OCI-LY7 (cell line): ENCODE measurements at regions not wholly inside any gene's neighbourhood (a gene's known extent, or its start where the extent isn't known, plus 50 kb on each side); places are given as distances from the start of the nearest gene placed in this dataset.

Source experiments
- BruUV-seq: library from RNA; stranded (reverse); fragments of 400-500 nt; replicated peaks from 2 replicates; lab custom pipeline; 2021; lab: Mats Ljungman, UMichigan
- CTCF ChIA-PET: fragments of 300-600 bp; sonication (Branson Sonifier 250); formaldehyde crosslinking; loops from one replicate; lab custom pipeline; 2022; ENCODE audit warnings: antibody characterized with exemption; ENCODE audit not compliant: unreplicated experiment; lab: Charles Lee
- POLR2A ChIA-PET: fragments of 300-600 bp; sonication (Branson Sonifier 250); formaldehyde crosslinking; loops from one replicate; lab custom pipeline; 2022; ENCODE audit warnings: antibody characterized with exemption; lab: Charles Lee
- DNase-seq: peaks from one replicate; pipeline ENCODE4 v3.0.0-alpha.2; 2015; ENCODE audit warnings: low spot score
- H2AFZ ChIP-seq: fragments of 200-600 bp; sonication (generic), shearing (Covaris generic); 2 replicates; pipeline ENCODE4 v1.6.1; 2014; ENCODE audit warnings: mild to moderate bottlenecking, antibody characterized with exemption, low read length, moderate library complexity
- H3K27ac ChIP-seq: fragments of 200-600 bp; sonication (generic); 2 replicates; pipeline ENCODE4 v1.5.1; 2014; ENCODE audit warnings: mixed run types, low read depth, mild to moderate bottlenecking, moderate library complexity, low read length, inconsistent platforms; ENCODE audit not compliant: poor library complexity, severe bottlenecking
- H3K36me3 ChIP-seq: fragments of 200-600 bp; sonication (generic); 2 replicates; pipeline ENCODE4 v1.6.1; 2014; ENCODE audit warnings: mild to moderate bottlenecking, antibody characterized with exemption, low read length, moderate library complexity, mixed read lengths; ENCODE audit not compliant: insufficient read depth
- H3K4me1 ChIP-seq: fragments of 200-600 bp; sonication (generic); 2 replicates; pipeline ENCODE4 v1.5.1; 2014; ENCODE audit warnings: mild to moderate bottlenecking, low read length; ENCODE audit not compliant: insufficient read depth, poor library complexity, severe bottlenecking
- H3K4me2 ChIP-seq: fragments of 200-600 bp; sonication (generic); 2 replicates; pipeline ENCODE4 v1.6.1; 2014; ENCODE audit warnings: mild to moderate bottlenecking, low read length
- H3K4me3 ChIP-seq: fragments of 200-600 bp; sonication (generic); 2 replicates; pipeline ENCODE4 v1.5.1; 2014; ENCODE audit warnings: mild to moderate bottlenecking, low read depth, low read length; ENCODE audit not compliant: poor library complexity, severe bottlenecking
- H3K79me2 ChIP-seq: fragments of 200-600 bp; sonication (generic); 2 replicates; pipeline ENCODE4 v1.6.1; 2016; ENCODE audit warnings: low read depth, mild to moderate bottlenecking, low read length, moderate library complexity, mixed read lengths; ENCODE audit not compliant: insufficient read depth
- H3K9me2 ChIP-seq: fragments of 200-600 bp; sonication (generic); 2 replicates; pipeline ENCODE4 v1.6.1; 2016; ENCODE audit warnings: mild to moderate bottlenecking, low read length, mixed read lengths; ENCODE audit not compliant: insufficient read depth
- H3K9me3 ChIP-seq: fragments of 200-600 bp; sonication (generic); 2 replicates; pipeline ENCODE4 v1.6.1; 2014; ENCODE audit warnings: mild to moderate bottlenecking, mixed run types, low read length, mixed read lengths
- H4K20me1 ChIP-seq: fragments of 200-600 bp; sonication (generic); 2 replicates; pipeline ENCODE4 v1.6.1; 2014; ENCODE audit warnings: mild to moderate bottlenecking, antibody characterized with exemption, low read length, moderate library complexity, mixed read lengths; ENCODE audit not compliant: insufficient read depth
- CTCF ChIP-seq: fragments of 200-600 bp; sonication (generic); conservative IDR thresholded peaks from 2 replicates; pipeline ENCODE4 v1.5.1; 2014; ENCODE audit warnings: mild to moderate bottlenecking, antibody characterized with exemption, low read length, moderate library complexity, mixed read lengths
- EZH2phosphoT487 ChIP-seq: fragments of 200-600 bp; sonication (generic); IDR thresholded peaks from 2 replicates; pipeline ENCODE4 v1.6.1; 2018; ENCODE audit warnings: low read depth, borderline replicate concordance, mild to moderate bottlenecking, mixed run types, antibody characterized with exemption, low read length, moderate library complexity, mixed read lengths
- intact Hi-C: fragments of 100-400 bp; cut with micrococcal nuclease; formaldehyde crosslinking; loops from one replicate; pipeline ENCODE4 v1.10.0; 2022; ENCODE audit not compliant: unreplicated experiment

- no TSS peak for BruUV-seq
- DNase-seq = no peak
- Histone ChIP-seq H3K36me3 (no peaks in the 10 kb centered on the region), H3K79me2 (no peaks in the 10 kb centered on the region), H3K4me3 (no peak overlapping the region), H3K4me2 (no peak overlapping the region), H4K20me1 (no peaks in the 10 kb centered on the region), H2AFZ (no peak overlapping the region), H3K9me3 (no peaks in the 10 kb centered on the region), H3K4me1 (no peaks in the 10 kb centered on the region), H3K27ac (no peak overlapping the region), H3K9me2 (no peaks in the 10 kb centered on the region)
- no peak for TF ChIP-seq EZH2phosphoT487
- no peak for TF ChIP-seq CTCF
- CTCF ChIA-PET = interaction anchor here (0.5 kb wide), 1 partner anchor 39 kb away, joined by 3 read pairs; no protein-coding TSS in a partner anchor
- intact Hi-C loops = no loop called here
- POLR2A ChIA-PET = interaction anchor here (1.1 kb wide), 1 partner anchor 12 kb away, joined by 5 read pairs; no protein-coding TSS in a partner anchor
These were observed 63.5 kb downstream of the SYT4 start for GRCh38 chr18:43213816-43214215.

GRCh38 chr18:43211059-43211458 lies 66.2 kb downstream of the SYT4 start:
- Histone ChIP-seq H4K20me1 (no peaks in the 10 kb centered on the region), H3K4me3 (no peak overlapping the region), H3K27ac (no peak overlapping the region), H3K79me2 (no peaks in the 10 kb centered on the region), H3K4me2 (no peak overlapping the region), H3K9me2 (no peaks in the 10 kb centered on the region), H3K9me3 (no peaks in the 10 kb centered on the region), H3K4me1 (no peaks in the 10 kb centered on the region), H3K36me3 (no peaks in the 10 kb centered on the region), H2AFZ (no peak overlapping the region)
- DNase-seq = no peak
- no peak for TF ChIP-seq EZH2phosphoT487
- no peak for TF ChIP-seq CTCF
- intact Hi-C loops = no loop called here
- ChIA-PET POLR2A (no interaction called here), CTCF (no interaction called here)
- no TSS peak for BruUV-seq

- Histone ChIP-seq H2AFZ (no peak overlapping the region), H3K27ac (no peak overlapping the region), H3K4me1 (no peaks in the 10 kb centered on the region), H3K36me3 (no peaks in the 10 kb centered on the region), H3K4me2 (no peak overlapping the region), H3K79me2 (no peaks in the 10 kb centered on the region), H3K9me3 (no peaks in the 10 kb centered on the region), H4K20me1 (no peaks in the 10 kb centered on the region), H3K9me2 (no peaks in the 10 kb centered on the region), H3K4me3 (no peak overlapping the region)
- no TSS peak for BruUV-seq
- TF ChIP-seq CTCF (no peak), EZH2phosphoT487 (no peak)
- intact Hi-C loops = no loop called here
- CTCF ChIA-PET = no interaction called here
- DNase-seq = no peak
- POLR2A ChIA-PET = no interaction called here
These were observed 79.9 kb upstream of the RIT2 start for GRCh38 chr18:43195421-43195820.
